Loucy (cell line): ENCODE measurements at regions not wholly inside any gene's neighbourhood (a gene's known extent, or its start where the extent isn't known, plus 50 kb on each side); places are given as distances from the start of the nearest gene placed in this dataset.
"Not testable (repeated sequence)": the region's sequence is repeated elsewhere in the genome, so short reads cannot be mapped to it uniquely, and the experiment has no call there.

Experiments used
- H2AFZ ChIP-seq: fragments of 200-600 bp; sonication (generic); 2 replicates; pipeline ENCODE4 v1.6.0; 2016; ENCODE audit warnings: antibody characterized with exemption, mild to moderate bottlenecking, low read length, moderate library complexity
- H3F3A ChIP-seq: fragments of 200-600 bp; 2 replicates; pipeline ENCODE4 v1.6.0; 2016; ENCODE audit warnings: antibody characterized with exemption, low read depth, mild to moderate bottlenecking
- H3K27me3 ChIP-seq: fragments of 200-600 bp; sonication (generic); 2 replicates; pipeline ENCODE4 v1.6.1; 2014; ENCODE audit warnings: low read length, mild to moderate bottlenecking; ENCODE audit not compliant: insufficient read depth, poor library complexity, severe bottlenecking
- H3K36me3 ChIP-seq: fragments of 200-600 bp; sonication (generic); 2 replicates; pipeline ENCODE4 v1.6.1; 2016; ENCODE audit warnings: low read length; ENCODE audit not compliant: insufficient read depth
- H3K4me1 ChIP-seq: fragments of 200-600 bp; sonication (generic); 2 replicates; pipeline ENCODE4 v1.5.1; 2014; ENCODE audit warnings: low read length, mild to moderate bottlenecking; ENCODE audit not compliant: insufficient read depth, poor library complexity, severe bottlenecking
- H3K4me2 ChIP-seq: fragments of 200-600 bp; sonication (generic); 2 replicates; pipeline ENCODE4 v1.6.0; 2014; ENCODE audit warnings: antibody characterized with exemption, low read length, low read depth, mild to moderate bottlenecking; ENCODE audit not compliant: poor library complexity, severe bottlenecking
- H3K4me3 ChIP-seq: fragments of 200-600 bp; sonication (generic); 2 replicates; pipeline ENCODE4 v1.5.1; 2014; ENCODE audit warnings: low read length, mild to moderate bottlenecking, mixed read lengths; ENCODE audit not compliant: poor library complexity, severe bottlenecking
- H3K79me2 ChIP-seq: fragments of 200-600 bp; sonication (generic); 2 replicates; pipeline ENCODE4 v1.6.1; 2014; ENCODE audit warnings: low read length; ENCODE audit not compliant: insufficient read depth
- H3K9ac ChIP-seq: fragments of 200-600 bp; sonication (generic); 2 replicates; pipeline ENCODE4 v1.6.0; 2014; ENCODE audit warnings: mild to moderate bottlenecking, low read depth, low read length, moderate library complexity; ENCODE audit not compliant: poor library complexity, severe bottlenecking
- H3K9me2 ChIP-seq: fragments of 200-600 bp; sonication (generic); replicated peaks from 2 replicates; pipeline ENCODE4 v1.6.1; 2016; ENCODE audit warnings: low read depth, low read length, mixed read lengths
- H3K9me3 ChIP-seq: fragments of 200-600 bp; sonication (generic); 2 replicates; pipeline ENCODE4 v1.6.1; 2014; ENCODE audit warnings: mild to moderate bottlenecking, antibody characterized with exemption, low read length, low read depth; ENCODE audit not compliant: insufficient read depth
- H4K20me1 ChIP-seq: fragments of 200-600 bp; sonication (generic); 2 replicates; pipeline ENCODE4 v1.6.0; 2014; ENCODE audit warnings: antibody characterized with exemption, low read length, mild to moderate bottlenecking; ENCODE audit not compliant: insufficient read depth, poor library complexity, severe bottlenecking
- CTCF ChIP-seq: fragments of 200-600 bp; sonication (generic); conservative IDR thresholded peaks from 2 replicates; pipeline ENCODE4 v1.5.1; 2014; ENCODE audit warnings: mild to moderate bottlenecking, antibody characterized with exemption, low read length
- EZH2phosphoT487 ChIP-seq: fragments of 200-600 bp; IDR thresholded peaks from 2 replicates; pipeline ENCODE4 v1.6.1; 2018; ENCODE audit warnings: antibody characterized with exemption, mild to moderate bottlenecking, moderate library complexity, borderline replicate concordance

GRCh38 chr4:89493367-89493766 lies 185.8 kb upstream of the GPRIN3 start:
- Histone ChIP-seq H3K9ac (no peak overlapping the region), H4K20me1 (no peaks in the 10 kb centered on the region), H3K79me2 (no peaks in the 10 kb centered on the region), H3K27me3 (no peaks in the 10 kb centered on the region), H3K9me2 (no peaks in the 10 kb centered on the region), H3F3A (no peaks in the 10 kb centered on the region), H3K4me3 (no peak overlapping the region), H3K9me3 (no peaks in the 10 kb centered on the region), H3K4me1 (no peaks in the 10 kb centered on the region), H3K36me3 (no peaks in the 10 kb centered on the region), H3K4me2 (no peak overlapping the region), H2AFZ (no peak overlapping the region)
- TF ChIP-seq CTCF (no peak), EZH2phosphoT487 (no peak)

- Histone ChIP-seq H3K36me3 (no peaks in the 10 kb centered on the region), H3K4me2 (no peak overlapping the region), H4K20me1 (no peaks in the 10 kb centered on the region), H3F3A (no peaks in the 10 kb centered on the region), H3K79me2 (no peaks in the 10 kb centered on the region), H3K27me3 (no peaks in the 10 kb centered on the region), H3K9me2 (no peaks in the 10 kb centered on the region), H2AFZ (no peak overlapping the region), H3K9me3 (no peaks in the 10 kb centered on the region), H3K4me3 (no peak overlapping the region), H3K9ac (no peak overlapping the region), H3K4me1 (no peaks in the 10 kb centered on the region)
- TF ChIP-seq EZH2phosphoT487: no peak
- no peak for TF ChIP-seq CTCF
Observed at GRCh38 chr4:89492581-89493071, 185.0 kb upstream of the GPRIN3 start.

- Histone ChIP-seq H3K27me3 (no peaks in the 10 kb centered on the region), H3K4me3 (no peak overlapping the region), H3K9me3 (no peaks in the 10 kb centered on the region), H3K9ac (no peak overlapping the region), H3K4me2 (no peak overlapping the region), H3F3A (no peaks in the 10 kb centered on the region), H3K9me2 (no peaks in the 10 kb centered on the region), H4K20me1 (no peaks in the 10 kb centered on the region), H3K4me1 (no peaks in the 10 kb centered on the region), H2AFZ (no peak overlapping the region), H3K79me2 (no peaks in the 10 kb centered on the region), H3K36me3 (no peaks in the 10 kb centered on the region)
- TF ChIP-seq CTCF (no peak), EZH2phosphoT487 (no peak)
Observed at GRCh38 chr4:89491761-89492160, 184.2 kb upstream of the GPRIN3 start.

GRCh38 chr4:89489921-89490431 lies 182.4 kb upstream of the GPRIN3 start:
- not testable (repeated sequence) for H3K9me3 ChIP-seq, H4K20me1 ChIP-seq, H3K4me2 ChIP-seq, H3K4me1 ChIP-seq, H3K79me2 ChIP-seq, H2AFZ ChIP-seq, H3K4me3 ChIP-seq, H3K27me3 ChIP-seq, H3K9ac ChIP-seq, H3F3A ChIP-seq, H3K36me3 ChIP-seq, H3K9me2 ChIP-seq
